Kidney epithelial cell (primary cell): ENCODE measurements at regions not wholly inside any gene's neighbourhood (a gene's known extent, or its start where the extent isn't known, plus 50 kb on each side); places are given as distances from the start of the nearest gene placed in this dataset.

Source experiments
- DNase-seq: peaks from one replicate; pipeline ENCODE4 v3.0.0-alpha.2; 2010; ENCODE audit warnings: low read depth
- H3K27me3 ChIP-seq: 2 replicates; pipeline ENCODE4 v1.6.0; 2011; ENCODE audit warnings: low read length; ENCODE audit not compliant: control insufficient read depth, insufficient read depth
- H3K36me3 ChIP-seq: 2 replicates; pipeline ENCODE4 v1.5.1; 2011; ENCODE audit warnings: low read length; ENCODE audit not compliant: control insufficient read depth, insufficient read depth
- H3K4me3 ChIP-seq: 2 replicates; pipeline ENCODE4 v1.5.1; 2011; ENCODE audit warnings: low read depth, mild to moderate bottlenecking, control low read depth, low read length
- CTCF ChIP-seq: IDR thresholded peaks from 2 replicates; pipeline ENCODE4 v1.5.1; 2011; ENCODE audit warnings: mild to moderate bottlenecking, moderate library complexity, low read length, control low read depth, inconsistent platforms; ENCODE audit not compliant: insufficient read depth, poor library complexity, severe bottlenecking

GRCh38 chr12:34327671-34328070, 305.4 kb downstream of the ALG10 start:
- Histone ChIP-seq H3K4me3 (no peak overlapping the region), H3K27me3 (no peaks in the 10 kb centered on the region), H3K36me3 (no peaks in the 10 kb centered on the region)
- no peak for DNase-seq
- TF ChIP-seq CTCF: no peak

- no peak for TF ChIP-seq CTCF
- Histone ChIP-seq H3K4me3 (no peak overlapping the region), H3K27me3 (no peaks in the 10 kb centered on the region), H3K36me3 (no peaks in the 10 kb centered on the region)
- DNase-seq: no peak
Measured at GRCh38 chr12:34333337-34333736, 311.0 kb downstream of the ALG10 start.

- no peaks in the 10 kb centered on the region for H3K27me3 ChIP-seq
- TF ChIP-seq CTCF: no peak
- DNase-seq: no peak
- H3K4me3 ChIP-seq: no peak overlapping the region
- H3K36me3 ChIP-seq: no peaks in the 10 kb centered on the region
Measured at GRCh38 chr12:34334538-34334937, 312.2 kb downstream of the ALG10 start.

- Histone ChIP-seq H3K36me3 (no peaks in the 10 kb centered on the region), H3K27me3 (no peaks in the 10 kb centered on the region), H3K4me3 (no peak overlapping the region)
- DNase-seq: no peak
- TF ChIP-seq CTCF: no peak
Measured at GRCh38 chr12:34334953-34335743, 312.9 kb downstream of the ALG10 start.

- H3K27me3 ChIP-seq: no peaks in the 10 kb centered on the region
- H3K36me3 ChIP-seq: no peaks in the 10 kb centered on the region
- DNase-seq: no peak
- TF ChIP-seq CTCF: no peak
- no peak overlapping the region for H3K4me3 ChIP-seq
Measured at GRCh38 chr12:34335819-34336262, 313.5 kb downstream of the ALG10 start.
